ENCODE measurements at regions not wholly inside any gene's neighbourhood (a gene's known extent, or its start where the extent isn't known, plus 50 kb on each side); places are given as distances from the start of the nearest gene placed in this dataset.

GRCh38 chr4:120524237-120524636 lies 398.3 kb downstream of the PRDM5 start:
- Mint-ChIP-seq H3K4me1 (ENCODE audit: low read depth) (no peaks in the 10 kb centered on the region), H3K27ac (no peak overlapping the region)

DNA sequence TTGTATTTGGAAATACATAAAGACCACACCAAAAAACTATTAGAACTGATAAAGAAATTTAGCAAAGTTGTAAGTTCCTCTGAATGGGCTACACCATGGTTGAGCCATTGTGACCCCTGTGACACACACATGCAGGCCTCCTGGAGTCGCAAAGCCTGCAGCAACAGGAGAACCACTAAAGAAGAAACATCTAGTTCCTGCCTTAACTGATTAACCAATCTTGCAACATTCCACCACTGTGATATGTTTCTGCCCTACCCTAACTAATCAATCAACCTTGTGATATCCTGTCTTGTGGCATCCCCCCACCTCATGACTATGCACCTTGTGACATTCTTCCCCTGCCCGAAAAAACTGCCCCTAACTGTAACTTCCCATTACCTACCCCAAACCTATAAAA lies 401.8 kb downstream of the PRDM5 start:
- ATAC-seq: no peak
- H3K9me3 Mint-ChIP-seq: no peaks in the 10 kb centered on the region
- no peaks in the 10 kb centered on the region for H3K36me3 Mint-ChIP-seq (ENCODE audit: low read depth)
- DNase-seq: no peak
- no peak for TF ChIP-seq CTCF (IDR thresholded peaks at IDR 0.05)
- POLR2A ChIA-PET: no interaction called here
- intact Hi-C loops (cut with micrococcal nuclease): no loop called here
- H3K27ac Mint-ChIP-seq: no peak overlapping the region
- CTCF ChIA-PET: no interaction called here
- H3K4me3 Mint-ChIP-seq: no peak overlapping the region
- H3K4me1 Mint-ChIP-seq (ENCODE audit: low read depth): no peaks in the 10 kb centered on the region
- peaks cover 2% of the 10 kb centered on the region for H3K27me3 Mint-ChIP-seq

More at GRCh38 chr4:120524237-120524636, 398.3 kb downstream of the PRDM5 start:
- POLR2A ChIA-PET: no interaction called here
- ATAC-seq: no peak
- TF ChIP-seq CTCF (IDR thresholded peaks at IDR 0.05): no peak
- intact Hi-C loops (cut with micrococcal nuclease): no loop called here
- Mint-ChIP-seq H3K27me3 (peaks cover 2% of the 10 kb centered on the region), H3K9me3 (no peaks in the 10 kb centered on the region), H3K4me3 (no peak overlapping the region), H3K36me3 (ENCODE audit: low read depth) (no peaks in the 10 kb centered on the region)
- DNase-seq: no peak
- CTCF ChIA-PET: no interaction called here

DNA sequence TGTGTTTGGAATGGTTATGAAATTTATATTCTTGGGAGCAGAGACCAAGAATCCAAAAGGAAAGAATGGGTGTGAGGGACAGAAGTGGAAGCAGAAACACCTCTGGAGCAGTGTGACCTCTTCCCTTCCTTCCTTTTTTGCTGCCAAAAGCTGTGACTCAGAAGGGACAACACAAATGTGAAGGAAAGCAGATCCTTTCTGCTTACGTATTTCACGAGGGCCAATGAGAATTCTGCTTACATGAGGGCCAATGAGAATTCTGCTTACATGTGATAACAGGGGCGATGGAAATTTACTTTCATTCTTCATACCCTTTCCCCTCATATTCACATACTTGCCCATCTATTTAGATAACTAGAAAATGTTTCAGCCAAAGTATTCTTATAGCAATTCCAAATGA lies 404.6 kb downstream of the PRDM5 start:
- no peaks in the 10 kb centered on the region for H3K36me3 Mint-ChIP-seq (ENCODE audit: low read depth)
- no peak for DNase-seq
- CTCF ChIA-PET: no interaction called here
- no peak for TF ChIP-seq CTCF (IDR thresholded peaks at IDR 0.05)
- H3K4me1 Mint-ChIP-seq (ENCODE audit: low read depth): no peaks in the 10 kb centered on the region
- H3K9me3 Mint-ChIP-seq: no peaks in the 10 kb centered on the region
- POLR2A ChIA-PET: interaction anchor here (0.6 kb wide), 1 partner anchor 1249 kb away, joined by 3 read pairs; no protein-coding TSS in a partner anchor
- no peak overlapping the region for H3K27ac Mint-ChIP-seq
- no peak for ATAC-seq
- H3K27me3 Mint-ChIP-seq: peaks cover 2% of the 10 kb centered on the region
- H3K4me3 Mint-ChIP-seq: no peak overlapping the region
- intact Hi-C loops (cut with micrococcal nuclease): no loop called here

DNA sequence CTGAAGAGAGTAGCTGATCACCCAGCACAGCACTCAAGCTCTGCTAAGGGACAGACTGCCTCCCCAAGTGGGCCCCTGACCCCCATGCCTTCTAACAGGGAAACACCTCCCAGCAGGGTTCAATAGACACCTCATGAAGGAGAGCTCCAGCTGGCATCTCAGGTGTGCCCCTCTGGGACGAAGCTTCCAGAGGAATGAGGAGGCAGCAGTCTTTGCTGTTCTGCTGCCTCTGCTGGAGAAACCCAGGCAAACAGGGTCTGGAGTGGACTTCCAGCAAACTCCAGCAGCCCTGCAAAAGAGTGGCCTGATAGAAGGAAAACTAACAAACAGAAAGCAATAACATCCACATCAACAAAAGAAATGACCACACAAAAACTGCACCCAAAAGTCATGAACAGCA lies 412.8 kb downstream of the PRDM5 start:
- TF ChIP-seq CTCF (IDR thresholded peaks at IDR 0.05): no peak
- CTCF ChIA-PET: no interaction called here
- Mint-ChIP-seq H3K36me3 (ENCODE audit: low read depth) (no peaks in the 10 kb centered on the region), H3K4me1 (ENCODE audit: low read depth) (no peaks in the 10 kb centered on the region), H3K27me3 (peaks cover 3% of the 10 kb centered on the region), H3K4me3 (no peak overlapping the region), H3K27ac (no peak overlapping the region), H3K9me3 (peaks cover 6% of the 10 kb centered on the region)
- POLR2A ChIA-PET: no interaction called here
- intact Hi-C loops (cut with micrococcal nuclease): no loop called here
- ATAC-seq (no peak), DNase-seq (no peak)

GRCh38 chr4:120509222-120509621 lies 413.3 kb downstream of the PRDM5 start:
- Mint-ChIP-seq H3K36me3 (ENCODE audit: low read depth) (no peaks in the 10 kb centered on the region), H3K27me3 (peaks cover 3% of the 10 kb centered on the region), H3K4me3 (no peak overlapping the region), H3K4me1 (ENCODE audit: low read depth) (no peaks in the 10 kb centered on the region), H3K27ac (no peak overlapping the region), H3K9me3 (peaks cover 6% of the 10 kb centered on the region)
- intact Hi-C loops (cut with micrococcal nuclease): no loop called here
- POLR2A ChIA-PET: no interaction called here
- DNase-seq: no peak
- CTCF ChIA-PET: no interaction called here
- ATAC-seq: no peak
- no peak for TF ChIP-seq CTCF (IDR thresholded peaks at IDR 0.05)
